ENCODE measurements at regions not wholly inside any gene's neighbourhood (a gene's known extent, or its start where the extent isn't known, plus 50 kb on each side); places are given as distances from the start of the nearest gene placed in this dataset.

GRCh38 chr10:62554632-62555199 lies 180.5 kb downstream of the ZNF365 start:
- DNase-seq = no peak

DNA sequence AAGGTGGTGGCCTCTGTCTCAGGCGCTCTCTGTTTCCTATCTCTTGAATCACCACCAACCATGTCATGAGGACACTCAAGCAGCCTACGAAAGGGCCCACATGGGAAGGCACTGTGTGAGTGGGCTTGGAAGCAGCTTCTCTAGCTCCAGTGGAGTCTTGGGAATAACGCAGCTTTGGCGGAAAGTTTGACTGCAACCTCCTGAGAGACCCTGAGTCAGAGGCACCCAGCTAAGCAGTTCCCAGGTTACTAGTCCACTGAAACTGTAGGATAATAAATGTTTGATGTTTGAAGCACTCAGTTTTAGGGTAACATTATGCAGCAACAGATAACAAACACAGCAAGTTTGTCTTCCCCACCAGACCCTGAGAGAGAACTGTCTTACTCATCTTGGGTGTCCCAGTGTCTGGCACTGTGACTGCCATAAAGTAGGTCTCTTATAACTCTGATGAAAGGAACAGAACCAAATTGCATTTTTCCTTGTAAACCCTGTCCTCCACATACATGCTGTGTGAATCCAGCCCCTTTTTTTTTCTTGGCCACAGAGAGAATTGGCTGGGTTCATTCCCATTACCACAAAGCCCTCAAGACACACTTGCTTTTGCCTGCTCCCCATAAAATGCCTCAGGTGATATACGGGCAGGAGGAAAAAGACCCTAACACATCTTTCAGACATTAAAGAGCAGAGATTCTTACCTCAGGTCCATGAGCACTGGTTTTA lies 185.5 kb downstream of the ZNF365 start:
- no peak for DNase-seq

GRCh38 chr10:62560201-62560819 lies 186.1 kb downstream of the ZNF365 start:
- DNase-seq = no peak

DNA sequence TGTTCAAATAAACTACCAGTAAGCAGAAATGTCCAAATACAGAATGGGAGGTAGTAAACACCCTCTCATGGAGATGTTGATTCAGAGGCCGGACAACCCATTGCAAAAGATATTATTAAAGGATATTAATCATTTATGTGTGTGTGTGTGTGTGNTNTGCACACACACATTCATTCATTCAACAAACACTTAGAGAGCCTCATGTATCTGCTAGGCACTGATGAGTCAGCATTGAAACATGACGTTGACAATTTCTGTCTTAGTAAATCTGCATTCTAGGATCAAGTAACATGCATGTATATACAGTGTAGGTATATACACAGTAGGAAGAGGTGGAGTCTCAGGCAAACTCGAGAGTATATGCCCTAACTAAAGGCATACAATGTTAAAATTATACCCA lies 187.0 kb downstream of the ZNF365 start:
- no peak for DNase-seq

GRCh38 chr10:62562101-62562500 lies 187.9 kb downstream of the ZNF365 start:
- no peak for DNase-seq

DNA sequence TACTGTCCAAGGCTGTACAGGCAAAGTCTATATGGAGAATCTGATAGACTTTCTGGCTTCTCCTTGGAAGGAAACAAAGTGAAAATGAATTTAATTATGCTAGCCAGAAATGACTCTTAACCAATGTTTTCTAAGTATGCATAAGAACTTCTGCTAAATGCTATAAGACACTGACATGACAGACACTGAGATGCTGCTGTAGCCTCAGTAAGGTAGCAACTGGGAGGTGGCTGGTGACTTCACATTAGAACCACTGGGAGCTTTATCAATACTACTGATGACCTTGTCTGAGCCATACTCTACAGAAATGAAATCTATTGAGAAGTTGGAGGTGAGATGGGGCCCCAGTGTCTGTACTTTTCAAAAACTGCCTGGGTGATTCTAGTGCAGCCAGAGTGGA lies 188.6 kb downstream of the ZNF365 start:
- DNase-seq = no peak

GRCh38 chr10:62573929-62574328 lies 199.8 kb downstream of the ZNF365 start:
- no peak for DNase-seq

GRCh38 chr10:62577076-62577475 lies 202.9 kb downstream of the ZNF365 start:
- DNase-seq = no peak

DNA sequence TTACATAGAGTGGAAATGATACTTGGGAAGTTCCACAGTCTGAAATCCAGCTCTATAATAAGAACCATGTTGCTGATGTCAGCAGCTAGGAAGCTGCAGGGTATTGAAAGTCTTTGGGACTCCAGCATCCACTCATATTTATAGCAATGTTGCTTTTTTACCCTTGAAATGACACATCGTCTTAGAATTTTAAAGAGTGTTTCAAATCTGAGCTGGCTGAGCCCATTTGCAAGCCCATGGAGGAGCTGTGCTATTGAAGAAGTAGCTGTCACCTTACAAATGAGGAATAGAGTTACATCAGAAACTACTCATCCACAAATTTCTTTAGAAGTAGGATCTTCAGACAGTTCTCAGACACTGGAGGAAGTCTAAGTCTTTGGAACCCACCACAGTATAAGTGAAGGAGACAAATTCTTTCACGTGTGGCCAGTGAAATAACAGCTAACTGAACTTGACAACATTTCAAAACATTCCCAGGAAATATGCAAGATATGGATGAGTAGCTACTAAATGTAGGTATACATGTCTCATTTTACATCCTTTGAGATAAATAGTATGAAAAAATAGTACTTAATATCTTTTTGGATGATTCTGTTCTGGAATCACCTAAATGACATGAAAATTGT lies 203.6 kb downstream of the ZNF365 start:
- no peak for DNase-seq

DNA sequence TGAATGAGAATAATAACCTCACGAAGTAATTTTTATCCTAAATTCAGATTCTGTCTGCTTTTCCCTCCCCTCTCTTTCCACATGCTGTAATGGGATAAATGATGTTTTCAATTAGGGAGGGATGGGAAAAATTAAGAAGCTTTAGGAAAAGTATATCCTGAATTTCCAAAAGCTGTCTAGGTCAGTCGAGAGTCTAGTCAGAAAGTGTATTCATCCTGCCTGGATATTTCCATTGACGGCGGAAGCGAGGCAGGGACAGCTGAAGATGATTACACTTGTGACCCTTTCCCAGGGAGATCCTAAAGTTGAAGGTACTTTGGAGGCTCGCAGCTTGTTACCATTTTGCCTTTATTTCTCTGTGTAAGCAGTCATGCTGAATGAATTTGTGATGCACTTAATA lies 204.1 kb downstream of the ZNF365 start:
- no peak for DNase-seq

DNA sequence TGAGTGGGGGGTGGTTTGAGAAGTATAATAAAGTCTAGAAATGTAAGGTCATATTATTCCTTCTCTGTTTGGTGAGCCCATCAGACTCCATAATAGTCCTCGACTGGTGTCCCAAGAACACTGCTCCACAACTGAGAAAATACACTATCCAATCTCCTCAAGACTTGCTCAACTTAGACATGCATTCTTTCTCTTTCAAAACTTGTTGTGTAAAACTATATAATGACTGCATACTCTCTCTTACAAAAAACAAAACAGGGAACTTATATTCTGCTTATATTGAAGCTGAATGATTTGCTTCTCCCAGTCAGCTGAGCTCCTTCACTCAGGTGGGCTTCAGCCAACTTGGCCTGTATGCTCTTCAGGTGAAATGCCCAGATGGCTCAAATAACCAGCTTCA lies 204.7 kb downstream of the ZNF365 start:
- DNase-seq = no peak

DNA sequence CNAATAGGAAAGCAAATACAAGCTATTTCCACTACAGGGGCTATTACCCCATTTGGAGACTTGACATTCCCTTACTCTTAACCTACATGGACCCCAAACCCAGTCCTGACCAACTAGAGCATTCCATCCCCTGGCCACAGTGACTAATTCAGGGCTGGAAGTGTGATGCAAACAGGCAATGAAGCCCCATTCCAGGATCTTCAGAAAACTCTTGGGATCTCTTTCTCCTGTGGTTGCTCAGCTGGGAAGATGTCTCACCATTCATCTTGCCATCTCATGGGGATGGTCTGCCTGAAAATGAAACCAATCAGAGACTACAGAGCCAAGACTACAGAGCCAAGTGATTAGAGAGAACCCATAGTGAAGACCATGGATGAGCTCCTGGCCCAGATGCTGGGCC lies 206.2 kb downstream of the ZNF365 start:
- DNase-seq = no peak

DNA sequence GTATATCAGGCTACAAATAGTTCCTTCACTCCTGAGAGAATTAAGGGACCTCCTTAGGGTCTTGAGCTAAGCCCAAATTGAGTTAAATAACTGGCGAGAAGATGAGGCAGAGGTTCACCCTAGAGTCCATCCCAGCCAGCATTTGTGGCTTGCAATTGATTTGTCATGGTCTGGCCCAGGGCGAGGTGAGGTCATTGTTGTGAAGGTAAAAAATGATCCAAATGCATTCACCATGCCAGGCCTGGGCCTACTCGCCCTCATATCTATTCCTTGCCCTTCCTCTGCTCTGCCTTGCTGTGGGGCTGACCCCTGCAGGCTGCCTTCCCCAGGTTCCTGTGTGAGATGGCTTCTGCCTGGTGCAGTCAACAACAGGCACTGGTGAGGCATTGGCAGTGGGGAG lies 207.2 kb downstream of the ZNF365 start:
- no peak for DNase-seq

- no peak for DNase-seq
These were observed 208.0 kb downstream of the ZNF365 start for GRCh38 chr10:62582101-62582705.

GRCh38 chr10:62582804-62583208 lies 208.6 kb downstream of the ZNF365 start:
- DNase-seq = no peak

GRCh38 chr10:62583876-62584615 lies 209.9 kb downstream of the ZNF365 start:
- DNase-seq = no peak

- DNase-seq = no peak
These were observed 210.6 kb downstream of the ZNF365 start for GRCh38 chr10:62584731-62585130.

DNA sequence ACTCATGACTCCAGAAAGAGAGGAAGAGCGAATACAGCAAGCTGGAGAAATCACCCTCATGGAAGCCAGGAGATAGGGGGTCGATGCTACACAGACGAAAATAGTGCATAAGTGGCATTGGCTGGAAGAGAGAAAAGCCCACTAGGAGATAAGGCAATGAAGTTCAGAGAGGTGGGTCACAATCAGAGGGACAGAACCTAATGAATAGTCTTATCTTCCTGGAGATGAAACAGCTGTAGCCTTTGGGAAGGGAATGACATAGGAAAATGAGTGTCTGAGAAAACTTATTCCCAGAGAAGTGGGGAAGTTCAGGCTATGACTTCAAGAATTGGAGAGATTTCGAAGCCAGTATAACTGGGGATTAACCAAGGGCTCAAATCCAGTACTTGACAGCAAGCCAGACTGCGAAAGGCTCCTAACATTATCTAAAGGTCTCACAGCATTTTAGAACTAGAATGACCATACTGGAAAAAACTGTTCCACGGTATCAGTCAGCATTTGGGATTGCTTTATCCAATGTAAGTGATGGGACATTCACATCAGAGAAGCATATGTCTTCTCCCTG lies 211.1 kb downstream of the ZNF365 start:
- DNase-seq = no peak

GRCh38 chr10:62587011-62587410 lies 212.8 kb downstream of the ZNF365 start:
- no peak for DNase-seq

DNA sequence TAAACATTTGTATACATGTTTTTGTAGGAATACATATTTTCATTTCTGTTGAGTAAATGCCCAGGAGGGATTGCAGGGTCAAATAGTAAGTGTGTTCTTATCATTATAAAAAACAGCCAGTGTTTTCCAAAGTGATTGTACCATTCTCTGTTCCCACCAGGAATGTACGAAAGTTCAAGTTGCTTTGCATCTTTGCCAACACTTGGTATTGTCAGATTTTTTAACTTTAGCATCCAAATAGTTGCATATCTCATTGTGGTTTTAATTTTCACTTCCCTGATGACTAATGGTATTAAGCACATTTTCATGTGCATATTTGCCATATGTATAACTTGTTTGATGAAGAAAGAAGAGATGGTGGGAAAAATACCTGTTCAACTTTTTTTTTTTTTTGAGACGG lies 213.9 kb downstream of the ZNF365 start:
- no peak for DNase-seq

DNA sequence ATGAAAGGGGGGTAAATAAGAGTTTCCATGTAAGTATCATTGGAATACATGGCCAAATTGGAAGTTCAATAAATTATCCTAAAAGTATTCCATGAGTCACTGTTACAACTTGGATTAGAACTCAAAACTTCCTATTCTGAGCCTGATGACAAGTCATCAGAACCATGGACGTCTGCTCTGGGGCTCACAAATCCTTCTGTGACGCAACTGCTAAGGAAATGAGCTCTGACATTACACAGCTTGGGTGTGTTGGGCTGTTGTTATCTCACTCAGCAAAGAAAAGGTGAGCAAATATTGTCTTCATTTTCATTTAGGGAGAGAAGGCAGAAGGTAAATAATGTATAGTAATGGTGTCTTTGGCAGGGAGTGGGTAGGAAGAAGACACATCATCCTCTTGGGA lies 214.8 kb upstream of the ADO start:
- DNase-seq = no peak

DNA sequence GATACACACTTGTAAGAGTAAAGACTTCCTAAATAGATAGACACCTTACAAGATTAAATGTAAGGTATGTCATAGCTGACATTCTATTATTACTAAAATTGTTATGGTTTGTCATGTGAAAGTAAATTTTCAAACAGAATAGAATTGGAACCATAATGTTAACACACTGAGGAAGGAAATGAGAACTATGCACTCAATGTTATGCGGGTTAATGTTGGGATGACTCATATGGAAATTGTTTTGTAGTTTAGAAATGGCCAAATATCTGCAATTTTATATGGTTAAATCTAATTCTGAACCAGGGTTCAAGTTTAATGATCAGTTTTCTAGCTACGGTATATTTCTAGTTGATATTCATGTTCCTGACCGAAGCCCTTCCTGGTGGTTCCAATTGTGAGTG lies 214.2 kb upstream of the ADO start:
- no peak for DNase-seq

GRCh38 chr10:62594093-62594520 lies 210.4 kb upstream of the ADO start:
- peak; percentile 28 for DNase-seq
